HuH-7 (cell line): ENCODE measurements at regions not wholly inside any gene's neighbourhood (a gene's known extent, or its start where the extent isn't known, plus 50 kb on each side); places are given as distances from the start of the nearest gene placed in this dataset.
"Not testable (repeated sequence)": the region's sequence is repeated elsewhere in the genome, so short reads cannot be mapped to it uniquely, and the experiment has no call there.

Source experiments
- DNase-seq: peaks from one replicate; pipeline ENCODE4 v3.0.0; 2011; ENCODE audit warnings: low spot score

GRCh38 chr4:59511809-59512208 lies 1688.3 kb upstream of the ADGRL3 start:
- not testable (repeated sequence) for DNase-seq

GRCh38 chr4:59517007-59517406 lies 1683.1 kb upstream of the ADGRL3 start:
- DNase-seq: no peak

- DNase-seq: no peak
These were observed 1681.9 kb upstream of the ADGRL3 start for GRCh38 chr4:59518005-59518823.

- DNase-seq: no peak
These were observed 1674.2 kb upstream of the ADGRL3 start for GRCh38 chr4:59525885-59526284.

GRCh38 chr4:59535541-59535940 lies 1664.6 kb upstream of the ADGRL3 start:
- no peak for DNase-seq

GRCh38 chr4:59536428-59536827 lies 1663.7 kb upstream of the ADGRL3 start:
- DNase-seq: no peak

- no peak for DNase-seq
These were observed 1662.8 kb upstream of the ADGRL3 start for GRCh38 chr4:59537246-59537886.

- DNase-seq: no peak
These were observed 1660.7 kb upstream of the ADGRL3 start for GRCh38 chr4:59539401-59539800.

- DNase-seq: no peak
These were observed 1659.8 kb upstream of the ADGRL3 start for GRCh38 chr4:59540311-59540710.

- DNase-seq: no peak
These were observed 1646.9 kb upstream of the ADGRL3 start for GRCh38 chr4:59553063-59553720.

- no peak for DNase-seq
These were observed 1646.4 kb upstream of the ADGRL3 start for GRCh38 chr4:59553721-59554091.

- not testable (repeated sequence) for DNase-seq
These were observed 1643.9 kb upstream of the ADGRL3 start for GRCh38 chr4:59556191-59556590.

- DNase-seq: not testable (repeated sequence)
These were observed 1639.9 kb upstream of the ADGRL3 start for GRCh38 chr4:59560141-59560648.

- DNase-seq: no peak
These were observed 1634.3 kb upstream of the ADGRL3 start for GRCh38 chr4:59565836-59566235.

GRCh38 chr4:59570860-59571476 lies 1629.2 kb upstream of the ADGRL3 start:
- no peak for DNase-seq

- DNase-seq: no peak
These were observed 1628.2 kb upstream of the ADGRL3 start for GRCh38 chr4:59571805-59572430.

- DNase-seq: no peak
These were observed 1616.1 kb upstream of the ADGRL3 start for GRCh38 chr4:59583845-59584568.

GRCh38 chr4:59597536-59598329 lies 1602.4 kb upstream of the ADGRL3 start:
- DNase-seq: no peak

- no peak for DNase-seq
These were observed 1601.9 kb upstream of the ADGRL3 start for GRCh38 chr4:59598330-59598618.

- DNase-seq: no peak
These were observed 1591.7 kb upstream of the ADGRL3 start for GRCh38 chr4:59608466-59608865.

GRCh38 chr4:59612235-59612634 lies 1587.9 kb upstream of the ADGRL3 start:
- no peak for DNase-seq
